Stimulated activated CD4-positive, alpha-beta T cell treated with anti-CD3 and anti-CD28 coated beads, Interleukin-15, amount 100 ng/mL, for 48 hours (primary cell): ENCODE measurements at regions not wholly inside any gene's neighbourhood (a gene's known extent, or its start where the extent isn't known, plus 50 kb on each side); places are given as distances from the start of the nearest gene placed in this dataset.
"Not testable (repeated sequence)": the region's sequence is repeated elsewhere in the genome, so short reads cannot be mapped to it uniquely, and the experiment has no call there.

Source experiments
- DNase-seq, 2 donors: peaks; one replicate each; pipeline ENCODE4 v3.0.0-alpha.2; 2020; ENCODE audit warnings: low read depth in 2 of 2

DNA sequence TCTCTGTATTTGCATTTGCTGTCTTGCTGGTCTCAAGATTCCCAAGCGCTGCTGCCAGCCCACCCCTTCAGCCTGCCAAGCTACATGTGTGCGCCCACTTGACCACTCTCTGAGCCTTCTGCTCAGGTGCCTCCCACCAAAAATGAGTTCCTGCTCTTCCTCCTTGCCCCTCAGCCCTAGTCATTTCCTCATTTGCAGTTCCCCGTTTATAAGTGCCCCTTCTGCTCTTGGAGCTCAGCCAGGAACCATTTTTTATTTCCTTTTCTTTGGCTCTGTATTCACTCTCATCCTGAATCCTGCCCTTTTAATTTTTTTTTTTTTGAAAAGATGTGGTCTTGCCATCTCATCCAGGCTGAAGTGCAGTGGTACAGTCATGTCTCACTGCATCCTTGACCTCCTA lies 406.0 kb upstream of the AMELY start:
- no peak for DNase-seq

DNA sequence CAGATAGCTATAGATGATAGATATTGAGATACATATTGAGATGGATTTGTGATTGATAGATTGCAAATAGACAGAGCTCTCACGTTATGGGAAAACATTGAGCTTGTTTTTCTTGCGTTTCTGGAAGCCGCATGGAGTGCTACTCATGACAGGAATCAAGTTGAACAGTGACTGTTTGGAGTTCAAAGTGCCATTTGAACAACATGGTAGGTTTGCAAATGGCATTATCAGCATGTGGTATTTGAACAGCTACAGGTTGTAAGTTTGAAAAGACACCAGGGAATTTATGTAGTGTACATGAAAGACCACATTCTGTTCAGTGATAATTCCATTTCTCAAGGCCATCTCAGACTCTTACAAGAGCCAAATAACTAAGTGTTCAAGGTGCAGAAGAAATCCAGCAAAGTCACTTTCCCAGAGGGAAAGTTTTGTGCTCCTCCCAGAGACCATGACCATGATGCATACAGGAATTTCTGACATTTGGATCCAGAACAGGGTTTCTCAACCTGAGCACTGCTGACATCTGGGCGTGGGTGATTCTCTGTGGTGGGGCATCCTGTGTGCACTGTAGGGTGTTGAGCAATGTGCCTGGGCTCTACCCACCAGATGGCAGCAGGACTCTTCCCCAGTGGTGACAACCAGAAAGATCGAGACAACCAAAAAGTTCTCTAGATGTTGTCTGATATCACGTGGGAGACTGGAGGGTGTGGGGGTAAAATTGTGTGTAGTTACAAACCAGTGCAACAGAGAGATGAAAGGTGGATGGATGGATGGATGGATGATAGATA lies 399.1 kb upstream of the AMELY start:
- peak in 1 of 2 donors; percentile 52 for DNase-seq

DNA sequence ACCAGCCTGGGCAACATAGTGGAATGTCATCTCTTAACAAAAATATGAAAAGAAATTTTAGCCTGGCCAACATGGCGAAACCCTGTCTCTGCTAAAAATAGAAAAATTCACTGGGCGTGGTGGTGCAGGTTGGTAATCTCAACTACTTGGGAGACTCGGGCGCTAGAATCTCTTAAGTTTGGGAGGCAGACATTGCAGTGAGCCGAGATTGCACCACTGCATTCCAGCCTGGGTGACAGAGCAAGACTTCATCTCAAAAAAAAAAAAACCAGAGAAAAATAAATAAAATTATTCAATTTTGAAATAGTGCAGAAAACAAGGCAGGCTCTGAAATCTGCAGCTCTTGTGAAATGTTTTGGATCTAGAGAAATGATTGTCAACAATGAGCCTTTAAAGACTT lies 397.3 kb upstream of the AMELY start:
- no peak for DNase-seq

DNA sequence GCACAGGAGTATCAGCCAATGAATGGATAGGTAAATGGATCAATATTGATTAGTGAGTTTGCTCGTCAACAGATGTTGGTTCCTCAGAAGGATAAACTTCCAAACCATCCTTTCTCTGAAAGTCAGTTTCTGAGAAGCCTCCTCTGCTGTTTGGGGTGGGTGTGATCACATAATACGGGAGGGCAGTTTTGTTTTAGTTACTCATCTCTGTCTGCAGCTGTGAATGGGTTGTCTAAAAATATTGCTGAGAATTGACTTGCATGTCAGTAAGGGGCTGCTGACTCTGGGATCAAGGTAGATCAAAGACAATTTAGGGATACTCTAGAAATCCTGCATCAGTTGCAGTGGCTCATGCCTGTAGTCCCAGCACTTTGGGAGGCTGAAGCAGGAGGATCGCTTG lies 390.8 kb upstream of the AMELY start:
- no peak for DNase-seq

DNA sequence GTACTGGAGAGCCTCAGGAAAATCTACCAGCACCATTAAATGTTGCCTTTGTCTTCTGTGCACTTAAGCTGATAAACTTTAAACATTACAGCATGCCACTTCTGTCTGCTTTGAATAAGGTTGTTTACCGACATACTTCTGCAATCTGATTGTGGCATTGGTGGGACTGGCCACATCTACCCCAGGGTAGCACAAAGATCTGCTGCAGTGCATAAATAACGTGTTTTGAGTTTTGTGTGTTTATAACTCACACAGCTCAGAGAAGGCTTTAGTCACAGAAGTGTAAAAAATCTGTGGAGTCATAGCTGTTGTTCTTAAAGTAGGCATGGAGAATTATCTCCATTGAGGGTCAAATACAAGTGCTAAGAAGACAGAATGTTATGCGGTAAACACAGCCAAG lies 388.4 kb upstream of the AMELY start:
- DNase-seq: no peak

- DNase-seq: no peak
Observed at GRCh38 chrY:7292113-7292512, 380.6 kb upstream of the AMELY start.

GRCh38 chrY:7289889-7290833 lies 378.6 kb upstream of the AMELY start:
- no peak for DNase-seq

- DNase-seq: no peak
Observed at GRCh38 chrY:7288611-7289010, 377.1 kb upstream of the AMELY start.

- DNase-seq: not testable (repeated sequence)
Observed at GRCh38 chrY:7287963-7288362, 376.4 kb upstream of the AMELY start.

DNA sequence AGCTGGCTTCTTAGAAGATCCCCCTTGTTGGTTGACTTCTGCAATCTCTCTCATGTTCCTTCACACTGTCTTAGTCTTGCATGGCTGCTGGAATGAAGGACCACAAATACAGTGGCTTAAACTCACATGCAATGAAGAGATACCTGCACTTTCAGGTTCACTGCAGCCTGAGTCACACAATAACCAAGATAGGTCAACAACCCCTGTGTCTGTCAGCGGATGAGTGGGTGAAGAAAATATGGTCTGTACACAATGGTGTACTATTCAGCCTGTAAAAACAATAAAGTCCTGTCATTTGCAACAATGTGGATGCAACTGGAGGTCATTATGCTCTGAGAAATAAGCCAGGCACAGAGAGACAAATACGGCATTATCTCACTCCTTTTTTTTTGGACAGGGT lies 373.8 kb upstream of the AMELY start:
- no peak for DNase-seq

DNA sequence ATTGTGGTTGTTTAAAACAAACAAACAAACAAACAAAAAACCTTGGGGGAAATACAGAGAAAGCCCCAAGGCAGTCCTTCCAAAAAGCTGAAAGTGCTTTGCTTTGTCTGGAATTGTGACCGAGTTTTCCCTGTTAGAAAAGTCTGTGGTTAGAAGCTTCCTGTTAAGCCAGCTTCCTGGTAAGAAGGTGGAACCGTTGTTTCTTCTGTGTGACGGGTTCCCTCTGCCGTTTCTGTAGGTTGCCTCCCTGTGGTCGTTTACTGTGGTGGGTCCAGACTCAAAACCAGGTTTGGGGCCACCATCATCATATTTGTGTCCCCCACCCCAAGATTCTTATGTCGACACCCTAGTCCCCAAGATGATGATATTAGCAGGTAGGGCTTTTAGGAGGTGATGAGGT lies 371.4 kb upstream of the AMELY start:
- no peak for DNase-seq

- DNase-seq: not testable (repeated sequence)
Observed at GRCh38 chrY:7280151-7280740, 368.7 kb upstream of the AMELY start.

DNA sequence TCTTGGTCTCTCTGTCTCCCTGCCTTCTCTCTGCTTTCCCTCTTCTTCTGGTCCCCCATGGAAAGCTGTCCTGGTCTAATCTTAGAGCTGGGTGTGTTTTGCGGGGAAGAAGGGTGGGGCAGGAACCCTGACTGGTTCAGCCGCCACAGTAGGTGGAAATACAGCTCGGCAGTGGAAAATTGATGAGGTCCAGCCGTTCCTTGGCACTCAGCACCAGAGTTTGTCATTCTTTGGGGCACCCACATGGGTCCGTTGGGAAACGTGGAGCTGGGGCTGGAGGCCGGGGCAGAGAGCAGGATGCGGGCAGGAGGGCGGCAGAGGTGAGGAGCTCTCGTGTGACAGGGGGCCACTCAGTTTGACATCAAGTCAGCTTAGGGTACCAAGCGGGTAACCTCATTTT lies 364.2 kb upstream of the AMELY start:
- DNase-seq: no peak

GRCh38 chrY:7275014-7275413 lies 363.5 kb upstream of the AMELY start:
- DNase-seq: no peak

DNA sequence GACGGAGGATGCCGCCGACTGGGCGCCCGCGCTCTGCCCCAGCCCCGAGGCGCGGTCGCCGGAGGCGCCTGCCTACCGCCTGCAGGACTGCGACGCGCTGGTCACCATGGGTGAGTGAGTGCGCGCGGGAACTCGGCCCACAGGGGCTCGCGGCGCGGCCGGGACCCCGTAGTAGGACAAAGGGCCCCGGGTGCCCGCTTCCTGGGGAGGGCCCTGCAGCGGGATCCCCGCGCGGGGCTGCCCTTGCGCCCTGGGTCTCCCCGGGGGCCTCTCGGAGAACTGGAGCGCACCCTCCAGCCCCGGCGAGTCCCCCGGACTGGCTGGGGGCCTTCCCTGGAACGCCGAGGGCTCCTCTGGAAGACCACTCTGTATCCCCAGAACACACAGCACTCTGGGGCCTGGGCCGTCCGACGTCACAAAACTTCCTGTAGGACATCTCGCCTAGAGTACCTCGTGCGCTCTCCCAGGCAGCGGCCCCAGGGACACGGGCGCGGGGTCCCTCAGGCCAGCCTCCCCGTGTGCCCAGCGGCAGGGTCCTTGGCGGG lies 362.9 kb upstream of the AMELY start:
- no peak for DNase-seq

DNA sequence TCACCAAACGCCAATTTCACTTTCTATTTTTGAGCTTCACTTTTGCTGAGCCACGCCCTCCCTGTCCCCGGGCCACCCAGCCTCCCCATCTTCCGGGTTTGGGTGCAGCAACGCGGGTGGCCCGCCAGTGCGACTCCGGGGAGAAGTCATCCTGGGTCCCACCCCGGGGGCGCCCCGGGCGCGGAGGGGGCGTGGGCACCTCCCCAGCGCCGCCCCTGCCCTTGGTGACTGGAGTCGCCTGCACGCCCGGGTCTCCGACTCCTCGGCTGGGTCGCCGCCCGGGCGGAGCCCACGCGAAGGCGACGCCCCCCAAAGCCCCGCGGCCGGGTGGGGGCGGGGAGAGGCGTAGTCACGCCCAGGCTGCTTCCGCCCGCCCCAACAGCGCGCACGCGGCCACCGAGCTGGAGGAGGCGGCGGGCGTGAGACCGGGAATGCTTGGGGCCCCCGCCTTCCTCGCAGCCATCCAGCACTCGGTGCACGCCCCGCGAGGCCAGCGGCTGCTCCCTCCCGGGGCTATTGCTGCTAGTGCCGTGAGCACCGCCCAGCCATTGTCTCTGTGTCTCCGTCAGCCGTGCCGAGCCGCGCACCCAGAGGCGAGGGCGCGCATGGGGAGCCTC lies 362.1 kb upstream of the AMELY start:
- peak in 1 of 2 donors; percentile 75 for DNase-seq

GRCh38 chrY:7272556-7273195 lies 361.1 kb upstream of the AMELY start:
- peak in 1 of 2 donors; percentile 34 for DNase-seq

DNA sequence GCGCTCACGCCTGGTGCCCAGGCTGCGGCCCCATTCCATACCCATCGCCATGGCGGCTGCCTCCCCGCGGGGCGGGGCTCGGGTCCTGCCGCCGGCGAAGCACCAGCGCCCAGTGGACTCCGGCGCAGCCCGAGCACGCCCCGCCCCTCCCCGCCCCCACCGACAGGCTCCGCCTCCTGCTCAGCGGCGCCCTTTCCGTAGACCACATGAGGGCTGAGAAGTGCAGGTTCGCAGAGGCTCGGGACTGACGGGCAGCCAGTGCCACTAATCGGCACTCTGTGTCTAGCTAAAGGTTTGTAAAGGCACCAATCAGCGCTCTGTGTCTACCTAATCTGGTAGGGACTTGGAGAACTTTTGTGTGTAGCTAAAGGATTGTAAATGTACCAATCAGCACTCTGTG lies 352.2 kb upstream of the AMELY start:
- DNase-seq: no peak

DNA sequence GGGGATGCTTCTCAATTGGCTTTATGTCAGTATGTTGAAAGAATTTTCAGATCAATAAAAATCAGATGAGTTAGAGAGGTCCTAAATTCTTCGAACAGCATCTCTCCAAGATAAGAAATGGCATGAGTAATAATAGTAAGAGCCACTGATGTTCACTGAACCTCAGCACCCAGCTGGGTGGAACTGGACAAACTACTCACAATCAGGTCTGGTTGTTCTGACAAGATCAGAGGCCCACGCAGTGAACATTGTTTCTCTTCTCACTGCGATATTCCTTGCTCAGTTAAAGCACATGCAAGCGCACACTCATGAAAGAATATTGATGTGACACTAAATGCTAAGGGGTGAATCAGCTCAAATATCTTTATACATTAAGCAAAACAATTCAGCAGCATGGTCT lies 351.0 kb upstream of the AMELY start:
- no peak for DNase-seq

DNA sequence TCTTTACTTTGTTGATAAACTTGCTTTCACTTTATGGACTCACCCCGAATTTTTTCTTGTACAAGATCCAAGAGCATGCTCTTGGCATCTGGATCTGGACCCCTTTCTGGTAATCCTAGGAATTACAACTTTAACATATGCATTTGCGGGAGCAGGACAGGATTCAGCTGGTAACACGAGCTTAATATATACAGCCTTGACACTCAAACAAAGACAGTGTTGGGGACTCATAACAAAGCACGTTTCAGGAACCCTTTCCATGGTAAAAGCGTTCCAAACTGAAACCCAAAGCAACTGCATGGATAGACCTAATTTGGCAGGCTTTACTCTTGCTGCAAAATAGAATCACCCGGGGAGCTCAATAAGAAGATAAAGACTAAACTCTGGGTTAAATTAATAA lies 349.7 kb upstream of the AMELY start:
- no peak for DNase-seq

DNA sequence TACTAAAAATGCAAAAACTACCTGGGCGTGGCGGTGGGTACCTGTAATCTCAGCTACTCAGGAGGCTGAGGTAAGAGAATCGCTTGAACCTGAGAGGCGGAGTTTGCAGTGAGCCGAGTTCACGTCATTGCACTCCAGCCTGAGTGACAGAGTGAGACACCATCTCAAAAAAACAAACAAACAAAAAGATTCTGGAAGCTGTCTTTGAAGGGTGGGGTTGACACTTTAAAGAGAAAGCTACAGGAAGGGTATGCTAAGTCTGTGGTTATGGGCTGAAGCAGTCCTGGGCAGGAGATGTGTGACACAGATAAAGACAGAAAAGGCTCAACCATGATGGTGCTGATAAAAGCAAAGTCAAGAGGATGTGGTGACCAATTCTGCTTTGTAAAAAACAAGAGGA lies 328.5 kb upstream of the AMELY start:
- DNase-seq: peak in 1 of 2 donors; percentile 3
